ENCODE measurements at regions not wholly inside any gene's neighbourhood (a gene's known extent, or its start where the extent isn't known, plus 50 kb on each side); places are given as distances from the start of the nearest gene placed in this dataset.
A peak's percentile ranks its signal among the peaks of the same experiment; 100 is the strongest.

DNA sequence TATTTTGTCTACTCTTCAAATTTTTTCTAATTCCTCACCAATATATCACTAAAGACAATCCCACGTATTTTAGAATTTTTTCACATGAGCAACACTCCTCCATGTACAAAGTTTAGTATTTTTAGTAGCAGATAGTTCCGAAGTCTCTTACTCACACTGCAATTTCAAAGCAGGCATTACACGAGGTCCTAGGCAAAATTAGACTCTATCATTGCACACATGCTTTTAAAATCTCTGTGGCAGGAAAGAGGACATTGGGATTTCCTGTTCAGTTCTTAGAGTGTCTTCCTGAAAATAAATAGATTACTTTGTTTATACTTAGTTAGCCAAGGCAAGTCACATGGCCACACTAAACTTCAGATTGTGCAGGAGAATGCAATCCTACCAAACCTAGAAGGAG lies 847.7 kb downstream of the ROBO2 start:
- ATAC-seq (ENCODE audit: low read depth in 2 of 2): no peak
- Mint-ChIP-seq H3K4me1 (no peaks in the 10 kb centered on the region), H3K4me3 (no peak overlapping the region), H3K9me3 (peaks cover 0 to 12% (median 2%) of the 10 kb centered on the region in 7 donors), H3K27ac (no peak overlapping the region), H3K36me3 (no peaks in the 10 kb centered on the region), H3K27me3 (no peaks in the 10 kb centered on the region)
- DNase-seq: no peak

GRCh38 chr3:77889616-77890015 lies 849.7 kb downstream of the ROBO2 start:
- Mint-ChIP-seq H3K27me3 (no peaks in the 10 kb centered on the region), H3K9me3 (peaks cover 0 to 12% (median 3%) of the 10 kb centered on the region in 7 donors), H3K27ac (no peak overlapping the region), H3K4me3 (peak overlapping the region in 1 of 8 donors; percentile 17), H3K36me3 (no peaks in the 10 kb centered on the region), H3K4me1 (no peaks in the 10 kb centered on the region)
- no peak for DNase-seq
- no peak for ATAC-seq (ENCODE audit: low read depth in 2 of 2)

GRCh38 chr3:77898621-77899020 lies 858.7 kb downstream of the ROBO2 start:
- DNase-seq (no peak), ATAC-seq (ENCODE audit: low read depth in 2 of 2) (no peak)
- Mint-ChIP-seq H3K27ac (no peak overlapping the region), H3K4me1 (no peaks in the 10 kb centered on the region), H3K4me3 (no peak overlapping the region), H3K27me3 (no peaks in the 10 kb centered on the region), H3K36me3 (no peaks in the 10 kb centered on the region), H3K9me3 (peaks cover 2 to 27% (median 14%) of the 10 kb centered on the region in 7 donors)

DNA sequence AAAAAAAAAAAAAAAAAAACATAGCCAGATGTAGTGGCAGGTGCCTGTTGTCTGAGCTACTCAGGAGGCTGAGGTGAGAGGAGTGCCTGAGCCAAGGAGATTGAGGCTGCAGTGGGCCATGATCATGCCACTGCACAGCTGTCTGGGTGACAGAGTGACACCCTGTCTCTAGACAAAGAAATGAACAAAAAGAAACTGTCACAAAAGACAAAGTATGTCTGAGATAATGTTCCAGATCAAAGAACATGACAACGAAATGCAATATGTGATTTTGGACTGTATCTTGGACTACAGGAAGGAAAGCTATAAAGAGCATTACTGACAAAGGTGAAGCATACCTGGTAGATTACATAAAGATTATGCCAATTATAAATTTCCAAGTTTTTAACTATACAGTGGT lies 862.8 kb downstream of the ROBO2 start:
- Mint-ChIP-seq H3K27me3 (no peaks in the 10 kb centered on the region), H3K27ac (no peak overlapping the region), H3K9me3 (peaks cover 1 to 27% (median 7%) of the 10 kb centered on the region in 7 donors), H3K4me3 (no peak overlapping the region), H3K4me1 (no peaks in the 10 kb centered on the region), H3K36me3 (no peaks in the 10 kb centered on the region)
- no peak for DNase-seq
- no peak for ATAC-seq (ENCODE audit: low read depth in 2 of 2)

DNA sequence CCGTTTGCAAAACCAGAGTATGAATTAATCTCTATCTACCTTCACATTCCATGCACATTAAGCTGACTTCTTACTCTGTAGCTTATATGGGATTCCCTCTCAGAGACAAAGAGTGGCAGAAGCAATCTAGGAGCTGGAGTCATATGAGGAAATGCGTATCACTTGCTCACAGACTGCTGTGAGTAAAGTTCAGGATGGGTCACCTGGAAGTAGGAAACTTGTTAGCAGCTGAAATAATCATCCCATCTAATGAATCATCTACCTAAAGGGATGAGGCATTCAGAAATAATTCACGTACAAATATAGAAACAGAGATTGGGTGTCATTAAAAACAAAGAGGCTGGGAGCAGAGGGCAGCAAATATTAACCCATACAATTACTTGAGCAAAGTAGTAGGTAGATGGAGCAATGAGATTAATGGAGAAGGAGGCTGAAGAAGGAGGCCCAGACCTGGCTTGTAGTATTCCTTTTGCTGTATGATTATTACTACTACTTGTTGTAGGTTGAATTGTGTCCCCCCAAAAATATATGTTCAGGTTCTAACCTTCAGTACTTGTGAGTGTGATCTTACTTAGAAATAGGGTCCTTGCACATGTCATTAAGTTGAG lies 866.3 kb downstream of the ROBO2 start:
- Mint-ChIP-seq H3K4me3 (no peak overlapping the region), H3K27me3 (no peaks in the 10 kb centered on the region), H3K9me3 (peaks cover 0 to 22% (median 6%) of the 10 kb centered on the region in 7 donors), H3K4me1 (no peaks in the 10 kb centered on the region), H3K36me3 (no peaks in the 10 kb centered on the region), H3K27ac (no peak overlapping the region)
- DNase-seq (no peak), ATAC-seq (ENCODE audit: low read depth in 2 of 2) (no peak)

- peaks cover 0 to 9% (median 4%) of the 10 kb centered on the region in 7 donors for H3K9me3 Mint-ChIP-seq
- no peak overlapping the region for H3K4me3 Mint-ChIP-seq
- no peak for ATAC-seq (ENCODE audit: low read depth in 2 of 2)
- H3K27ac Mint-ChIP-seq: no peak overlapping the region
- H3K27me3 Mint-ChIP-seq: no peaks in the 10 kb centered on the region
- no peaks in the 10 kb centered on the region for H3K4me1 Mint-ChIP-seq
- DNase-seq: no peak
- no peaks in the 10 kb centered on the region for H3K36me3 Mint-ChIP-seq
These were observed 873.8 kb downstream of the ROBO2 start for GRCh38 chr3:77913524-77914174.

DNA sequence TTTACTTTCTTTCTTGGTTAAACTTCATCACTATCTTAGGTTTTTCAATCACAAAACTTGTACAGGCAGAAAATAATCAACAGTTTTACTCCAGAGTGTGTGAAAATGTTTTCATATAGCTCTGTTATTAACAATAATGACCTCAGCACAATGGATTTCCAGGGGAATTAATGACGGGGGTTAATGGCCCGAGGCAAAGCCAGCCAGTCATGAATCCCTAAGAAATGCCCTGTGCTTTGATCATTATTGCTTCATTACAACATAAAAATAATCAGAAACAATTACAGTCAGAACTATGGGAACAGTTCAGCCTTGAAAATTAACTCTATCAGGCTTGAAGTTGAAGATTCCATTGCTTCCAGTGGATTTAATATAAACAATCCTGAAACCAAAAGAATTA lies 875.4 kb downstream of the ROBO2 start:
- Mint-ChIP-seq H3K9me3 (peaks cover 0 to 9% (median 5%) of the 10 kb centered on the region in 7 donors), H3K27me3 (no peaks in the 10 kb centered on the region), H3K4me1 (no peaks in the 10 kb centered on the region), H3K36me3 (no peaks in the 10 kb centered on the region), H3K4me3 (no peak overlapping the region), H3K27ac (no peak overlapping the region)
- DNase-seq (no peak), ATAC-seq (ENCODE audit: low read depth in 2 of 2) (no peak)

DNA sequence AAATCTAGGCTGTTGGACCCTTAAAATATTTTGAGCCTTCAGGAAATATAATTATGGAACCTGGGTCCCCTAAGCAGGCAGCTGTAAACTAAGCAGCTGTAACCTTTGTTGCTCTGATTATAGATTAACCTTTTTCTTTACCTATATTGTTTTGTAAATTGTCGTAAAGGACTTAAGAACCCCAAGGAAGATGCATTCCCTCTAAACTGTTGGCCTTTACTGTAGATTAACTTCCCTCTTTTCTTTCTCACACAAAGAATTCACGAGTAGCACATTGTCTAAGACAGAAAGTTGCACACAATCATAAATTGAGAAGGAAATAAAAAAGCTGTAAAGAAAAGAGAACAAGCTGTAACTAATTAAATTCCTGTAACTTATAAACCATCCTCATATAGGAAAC lies 877.3 kb downstream of the ROBO2 start:
- Mint-ChIP-seq H3K9me3 (peaks cover 0 to 17% (median 5%) of the 10 kb centered on the region in 7 donors), H3K36me3 (no peaks in the 10 kb centered on the region), H3K27ac (no peak overlapping the region), H3K4me1 (no peaks in the 10 kb centered on the region), H3K4me3 (no peak overlapping the region), H3K27me3 (no peaks in the 10 kb centered on the region)
- no peak for ATAC-seq (ENCODE audit: low read depth in 2 of 2)
- no peak for DNase-seq

- ATAC-seq (ENCODE audit: low read depth in 2 of 2) (no peak), DNase-seq (no peak)
- Mint-ChIP-seq H3K27ac (no peak overlapping the region), H3K4me3 (no peak overlapping the region), H3K4me1 (no peaks in the 10 kb centered on the region), H3K27me3 (no peaks in the 10 kb centered on the region), H3K36me3 (no peaks in the 10 kb centered on the region), H3K9me3 (peaks cover 0 to 19% (median 5%) of the 10 kb centered on the region in 7 donors)
These were observed 879.3 kb downstream of the ROBO2 start for GRCh38 chr3:77919244-77919643.

- H3K27me3 Mint-ChIP-seq: no peaks in the 10 kb centered on the region
- no peaks in the 10 kb centered on the region for H3K36me3 Mint-ChIP-seq
- no peaks in the 10 kb centered on the region for H3K4me1 Mint-ChIP-seq
- no peak overlapping the region for H3K4me3 Mint-ChIP-seq
- DNase-seq: no peak
- no peak for ATAC-seq (ENCODE audit: low read depth in 2 of 2)
- H3K27ac Mint-ChIP-seq: no peak overlapping the region
- peaks cover 0 to 9% (median 0%) of the 10 kb centered on the region in 7 donors for H3K9me3 Mint-ChIP-seq
These were observed 891.5 kb downstream of the ROBO2 start for GRCh38 chr3:77931255-77932009.

DNA sequence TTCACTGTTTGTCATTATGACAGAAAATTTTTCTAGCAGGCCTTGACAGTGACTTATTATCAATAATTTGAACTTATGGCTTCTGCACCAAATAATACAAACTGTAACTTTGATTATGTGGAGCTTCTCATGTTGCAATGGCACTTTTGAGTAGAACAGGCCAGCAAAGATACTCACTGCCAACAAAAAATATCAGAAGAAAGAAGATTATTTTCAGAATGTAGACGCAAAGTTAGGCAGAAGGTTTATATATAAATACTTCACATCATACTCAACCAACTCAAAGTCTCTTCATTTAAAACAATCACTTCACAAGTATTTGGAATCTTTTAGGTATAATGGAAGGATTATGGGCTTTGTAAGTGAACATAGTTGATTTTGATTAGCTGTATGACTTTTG lies 893.0 kb downstream of the ROBO2 start:
- H3K9me3 Mint-ChIP-seq: peaks cover 0 to 6% (median 2%) of the 10 kb centered on the region in 7 donors
- H3K27me3 Mint-ChIP-seq: no peaks in the 10 kb centered on the region
- no peak for DNase-seq
- H3K36me3 Mint-ChIP-seq: no peaks in the 10 kb centered on the region
- H3K4me3 Mint-ChIP-seq: no peak overlapping the region
- no peak overlapping the region for H3K27ac Mint-ChIP-seq
- no peak for ATAC-seq (ENCODE audit: low read depth in 2 of 2)
- H3K4me1 Mint-ChIP-seq: no peaks in the 10 kb centered on the region

DNA sequence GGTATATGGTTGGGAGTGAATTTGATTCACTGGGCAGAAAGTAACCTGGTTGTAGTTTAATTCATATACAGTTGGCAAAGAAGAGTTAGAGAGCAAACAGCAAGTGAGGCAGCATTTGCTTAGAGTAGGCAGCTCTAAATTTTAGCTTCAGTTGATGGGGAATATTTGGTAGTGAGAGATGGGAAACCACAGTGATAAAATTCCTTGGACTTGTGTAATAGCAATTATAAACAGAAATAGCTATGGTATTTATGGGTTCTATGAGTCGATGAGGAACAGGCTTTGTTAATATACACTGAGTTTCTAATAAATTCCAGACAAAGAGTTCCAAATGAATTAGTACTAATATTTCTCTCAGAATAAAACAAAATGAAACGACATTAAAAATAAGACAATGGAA lies 894.0 kb downstream of the ROBO2 start:
- H3K4me1 Mint-ChIP-seq: no peaks in the 10 kb centered on the region
- ATAC-seq (ENCODE audit: low read depth in 2 of 2) (no peak), DNase-seq (no peak)
- no peaks in the 10 kb centered on the region for H3K36me3 Mint-ChIP-seq
- peaks cover 0 to 6% (median 2%) of the 10 kb centered on the region in 7 donors for H3K9me3 Mint-ChIP-seq
- no peak overlapping the region for H3K27ac Mint-ChIP-seq
- H3K27me3 Mint-ChIP-seq: no peaks in the 10 kb centered on the region
- no peak overlapping the region for H3K4me3 Mint-ChIP-seq

DNA sequence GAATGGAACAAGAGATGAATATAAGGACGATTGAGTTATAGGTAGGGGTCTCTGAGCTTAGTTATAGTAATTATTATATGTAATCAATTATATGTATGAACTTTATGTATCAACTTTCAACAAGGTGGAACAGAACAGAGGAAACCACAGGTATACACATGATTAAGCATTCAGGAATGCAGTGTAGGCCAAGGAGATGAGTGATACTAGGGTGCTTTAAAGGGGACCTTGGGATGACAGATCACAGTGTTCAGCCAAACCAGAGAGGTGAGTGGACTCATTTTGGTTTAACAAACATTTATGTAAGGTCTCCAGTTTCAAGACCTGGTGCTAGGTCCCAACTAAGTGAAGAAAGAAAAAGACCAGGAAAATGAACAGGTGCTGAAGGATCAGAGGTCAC lies 895.5 kb downstream of the ROBO2 start:
- no peak overlapping the region for H3K4me3 Mint-ChIP-seq
- no peaks in the 10 kb centered on the region for H3K4me1 Mint-ChIP-seq
- DNase-seq (no peak), ATAC-seq (ENCODE audit: low read depth in 2 of 2) (no peak)
- H3K27me3 Mint-ChIP-seq: no peaks in the 10 kb centered on the region
- peaks cover 0 to 6% (median 0%) of the 10 kb centered on the region in 7 donors for H3K9me3 Mint-ChIP-seq
- peak overlapping the region in 1 of 6 donors; percentile 85 for H3K27ac Mint-ChIP-seq
- no peaks in the 10 kb centered on the region for H3K36me3 Mint-ChIP-seq

- DNase-seq: no peak
- no peaks in the 10 kb centered on the region for H3K4me1 Mint-ChIP-seq
- H3K36me3 Mint-ChIP-seq: no peaks in the 10 kb centered on the region
- H3K4me3 Mint-ChIP-seq: no peak overlapping the region
- peaks cover 0 to 6% (median 3%) of the 10 kb centered on the region in 7 donors for H3K9me3 Mint-ChIP-seq
- no peak overlapping the region for H3K27ac Mint-ChIP-seq
- H3K27me3 Mint-ChIP-seq: no peaks in the 10 kb centered on the region
- ATAC-seq (ENCODE audit: low read depth in 2 of 2): no peak
These were observed 899.8 kb downstream of the ROBO2 start for GRCh38 chr3:77939726-77940125.

Data from naive B cell (primary cell).